ENCODE measurements at regions not wholly inside any gene's neighbourhood (a gene's known extent, or its start where the extent isn't known, plus 50 kb on each side); places are given as distances from the start of the nearest gene placed in this dataset.

DNA sequence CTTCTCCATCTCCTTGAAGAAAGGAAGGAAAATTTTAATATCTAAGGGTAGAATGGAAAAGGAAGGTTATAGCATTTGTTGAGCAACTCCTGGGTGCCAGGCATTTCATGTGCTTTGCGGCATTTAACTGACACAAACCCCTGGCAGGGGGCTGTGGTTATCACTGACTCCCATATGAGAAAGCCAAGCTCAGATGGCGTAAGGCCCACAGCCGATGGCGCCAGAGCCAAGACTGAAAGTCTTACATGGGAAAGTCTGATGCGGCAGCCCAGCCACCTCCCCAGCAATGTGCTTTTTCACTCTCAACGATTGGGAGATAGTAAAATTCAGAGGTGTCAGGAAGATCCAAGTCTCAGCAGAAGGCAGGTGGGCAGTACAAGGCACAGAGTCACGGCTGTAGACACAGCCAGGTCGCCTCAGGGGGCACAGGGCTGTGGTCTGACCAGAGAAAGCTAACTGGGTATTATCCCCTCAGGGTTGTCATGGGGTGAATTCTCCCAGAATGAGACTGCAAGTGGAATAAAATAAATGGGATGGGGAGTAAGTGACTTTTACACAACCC, 324.2 kb upstream of the NCKAP5 start:
- TF ChIP-seq, protein P1, sequence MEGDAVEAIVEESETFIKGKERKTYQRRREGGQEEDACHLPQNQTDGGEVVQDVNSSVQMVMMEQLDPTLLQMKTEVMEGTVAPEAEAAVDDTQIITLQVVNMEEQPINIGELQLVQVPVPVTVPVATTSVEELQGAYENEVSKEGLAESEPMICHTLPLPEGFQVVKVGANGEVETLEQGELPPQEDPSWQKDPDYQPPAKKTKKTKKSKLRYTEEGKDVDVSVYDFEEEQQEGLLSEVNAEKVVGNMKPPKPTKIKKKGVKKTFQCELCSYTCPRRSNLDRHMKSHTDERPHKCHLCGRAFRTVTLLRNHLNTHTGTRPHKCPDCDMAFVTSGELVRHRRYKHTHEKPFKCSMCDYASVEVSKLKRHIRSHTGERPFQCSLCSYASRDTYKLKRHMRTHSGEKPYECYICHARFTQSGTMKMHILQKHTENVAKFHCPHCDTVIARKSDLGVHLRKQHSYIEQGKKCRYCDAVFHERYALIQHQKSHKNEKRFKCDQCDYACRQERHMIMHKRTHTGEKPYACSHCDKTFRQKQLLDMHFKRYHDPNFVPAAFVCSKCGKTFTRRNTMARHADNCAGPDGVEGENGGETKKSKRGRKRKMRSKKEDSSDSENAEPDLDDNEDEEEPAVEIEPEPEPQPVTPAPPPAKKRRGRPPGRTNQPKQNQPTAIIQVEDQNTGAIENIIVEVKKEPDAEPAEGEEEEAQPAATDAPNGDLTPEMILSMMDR (IDR thresholded peaks at IDR 0.05), result no peak
- no peak for TF ChIP-seq POLR2A (IDR thresholded peaks at IDR 0.05)

Measured in right lobe of liver (tissue), 4 donors.